Dendritic cell treated with granulocyte-macrophage colony-stimulating factor and Interleukin-4, amounts not matched to agents 40 ng/mL and 50 ng/mL, for 4 days (primary cell): ENCODE measurements at regions not wholly inside any gene's neighbourhood (a gene's known extent, or its start where the extent isn't known, plus 50 kb on each side); places are given as distances from the start of the nearest gene placed in this dataset.

Experiments used
- H3K27ac Mint-ChIP-seq: one replicate; pipeline ENCODE4 v1.8.0; 2022; ENCODE audit warnings: mild to moderate bottlenecking, mixed read lengths
- H3K27me3 Mint-ChIP-seq: one replicate; pipeline ENCODE4 v1.8.0; 2022; ENCODE audit warnings: mild to moderate bottlenecking, mixed read lengths
- H3K36me3 Mint-ChIP-seq: one replicate; pipeline ENCODE4 v1.8.0; 2022; ENCODE audit warnings: low read depth, mixed read lengths
- H3K4me1 Mint-ChIP-seq: one replicate; pipeline ENCODE4 v1.8.0; 2022; ENCODE audit warnings: low read depth, mixed read lengths
- H3K4me3 Mint-ChIP-seq: one replicate; pipeline ENCODE4 v1.8.0; 2022; ENCODE audit warnings: mild to moderate bottlenecking, moderate library complexity, mixed read lengths
- H3K9me3 Mint-ChIP-seq: one replicate; pipeline ENCODE4 v1.8.0; 2022; ENCODE audit warnings: mixed read lengths
- intact Hi-C: fragments of 100-400 bp; cut with micrococcal nuclease; formaldehyde crosslinking; loops from one replicate; pipeline ENCODE4 v1.15.0; 2022

DNA sequence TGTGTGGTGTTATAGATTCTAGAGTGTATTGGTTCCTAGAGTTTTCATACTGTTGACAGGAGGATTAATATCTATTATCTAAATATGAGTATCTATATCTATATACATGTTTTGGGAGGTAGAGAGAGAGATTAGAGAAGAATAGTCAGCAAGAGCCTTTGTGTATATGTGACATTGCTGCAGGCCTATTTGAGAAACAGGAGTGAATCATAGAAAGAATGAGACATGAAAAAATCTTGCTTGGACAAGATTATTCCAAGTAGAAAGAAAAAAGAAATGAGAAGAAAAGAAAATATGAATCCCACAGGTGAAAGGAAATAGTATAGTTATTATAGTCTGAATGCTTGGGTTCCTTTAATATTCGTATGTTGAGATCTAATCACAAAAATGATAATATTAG lies 720.4 kb downstream of the RERGL start:
- Mint-ChIP-seq H3K27ac (no peak overlapping the region), H3K9me3 (peaks cover 25% of the 10 kb centered on the region), H3K4me1 (no peaks in the 10 kb centered on the region), H3K4me3 (no peak overlapping the region), H3K36me3 (no peaks in the 10 kb centered on the region), H3K27me3 (no peaks in the 10 kb centered on the region)
- intact Hi-C loops, result no loop called here

DNA sequence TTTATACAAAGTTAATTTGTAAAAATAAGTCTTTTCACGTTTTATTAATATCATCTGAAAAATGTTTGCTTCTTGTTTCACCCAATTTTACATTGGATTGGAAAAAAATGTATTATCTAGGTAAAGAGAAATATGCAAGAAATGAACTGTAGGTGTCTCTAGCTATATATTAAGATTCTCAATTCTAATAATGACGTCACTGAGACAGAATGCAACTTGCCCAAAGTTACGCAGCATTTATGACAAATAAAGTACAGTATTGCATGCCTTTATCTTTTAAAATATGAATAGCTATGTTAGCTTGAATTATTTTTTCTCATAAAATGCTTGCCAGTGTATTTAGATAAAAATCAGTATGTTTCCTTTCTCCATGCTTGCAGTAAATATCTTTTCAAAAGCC lies 728.8 kb downstream of the RERGL start:
- intact Hi-C loops, result no loop called here
- Mint-ChIP-seq H3K36me3 (no peaks in the 10 kb centered on the region), H3K4me1 (no peaks in the 10 kb centered on the region), H3K27me3 (no peaks in the 10 kb centered on the region), H3K27ac (no peak overlapping the region), H3K9me3 (peaks cover 4% of the 10 kb centered on the region), H3K4me3 (no peak overlapping the region)

DNA sequence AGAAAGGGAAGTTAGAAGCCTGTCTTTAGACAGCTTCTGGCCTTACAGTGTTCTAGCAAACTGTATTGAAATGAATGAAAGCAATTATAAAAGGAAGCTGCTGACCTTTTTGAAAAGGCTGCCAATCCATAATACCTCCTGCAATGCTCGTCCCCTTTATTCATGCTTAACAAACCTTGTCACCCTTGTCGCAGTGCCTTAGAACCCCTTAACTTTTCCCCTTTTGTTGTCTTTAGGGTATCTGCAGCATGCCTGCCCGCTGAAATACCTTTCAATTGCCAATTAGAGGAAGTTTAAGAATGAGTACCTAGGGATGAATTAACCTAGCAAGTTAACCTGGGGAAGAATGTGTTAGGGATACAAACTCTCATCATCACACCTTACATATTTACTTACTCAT lies 731.2 kb downstream of the RERGL start:
- no peaks in the 10 kb centered on the region for H3K9me3 Mint-ChIP-seq
- no peak overlapping the region for H3K4me3 Mint-ChIP-seq
- H3K27ac Mint-ChIP-seq, result no peak overlapping the region
- no peaks in the 10 kb centered on the region for H3K4me1 Mint-ChIP-seq
- no peaks in the 10 kb centered on the region for H3K36me3 Mint-ChIP-seq
- intact Hi-C loops, result no loop called here
- H3K27me3 Mint-ChIP-seq, result no peaks in the 10 kb centered on the region

DNA sequence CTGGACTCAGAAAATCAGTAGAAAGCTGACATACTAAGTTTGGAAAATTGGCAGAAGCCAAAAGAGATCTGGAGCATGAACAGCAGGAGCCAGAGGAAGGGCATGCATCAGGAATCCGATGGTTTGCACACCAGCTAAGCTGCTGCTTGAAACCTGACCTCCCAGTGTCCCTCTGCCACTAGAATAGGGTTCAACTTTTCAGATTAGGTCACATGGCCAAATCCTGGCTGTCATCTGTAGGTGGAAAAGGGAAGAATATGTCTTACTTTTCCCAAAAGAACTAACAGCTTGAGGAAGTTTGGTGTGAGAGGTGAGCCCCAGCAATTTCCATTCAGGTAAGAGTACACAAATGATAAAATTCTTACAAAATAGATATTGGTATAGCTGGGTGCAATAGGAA lies 732.6 kb downstream of the RERGL start:
- H3K36me3 Mint-ChIP-seq, result no peaks in the 10 kb centered on the region
- H3K9me3 Mint-ChIP-seq, result no peaks in the 10 kb centered on the region
- no peaks in the 10 kb centered on the region for H3K27me3 Mint-ChIP-seq
- no peak overlapping the region for H3K27ac Mint-ChIP-seq
- intact Hi-C loops, result no loop called here
- H3K4me3 Mint-ChIP-seq, result no peak overlapping the region
- H3K4me1 Mint-ChIP-seq, result no peaks in the 10 kb centered on the region

DNA sequence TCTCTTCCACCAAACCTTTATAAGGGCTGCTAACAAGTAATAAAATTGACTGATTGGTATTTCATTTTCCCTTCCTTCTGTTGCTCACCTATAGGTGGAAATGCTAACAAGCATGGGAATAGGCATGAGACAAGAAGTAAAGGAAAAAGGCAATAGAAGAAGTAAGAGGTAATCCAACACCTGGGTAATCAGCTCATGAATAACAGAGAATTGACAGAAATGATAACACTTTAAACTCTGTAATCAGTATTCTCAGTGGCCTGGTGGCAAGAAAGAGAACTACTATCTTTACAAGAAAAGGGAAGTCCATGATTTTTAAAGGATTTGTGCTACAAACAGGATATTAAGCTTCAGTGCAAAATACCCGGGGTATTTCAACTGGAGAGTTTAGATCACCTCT lies 737.8 kb downstream of the RERGL start:
- Mint-ChIP-seq H3K4me3 (no peak overlapping the region), H3K9me3 (peaks cover 10% of the 10 kb centered on the region), H3K36me3 (no peaks in the 10 kb centered on the region), H3K27me3 (no peaks in the 10 kb centered on the region), H3K4me1 (no peaks in the 10 kb centered on the region), H3K27ac (no peak overlapping the region)
- intact Hi-C loops, result no loop called here

DNA sequence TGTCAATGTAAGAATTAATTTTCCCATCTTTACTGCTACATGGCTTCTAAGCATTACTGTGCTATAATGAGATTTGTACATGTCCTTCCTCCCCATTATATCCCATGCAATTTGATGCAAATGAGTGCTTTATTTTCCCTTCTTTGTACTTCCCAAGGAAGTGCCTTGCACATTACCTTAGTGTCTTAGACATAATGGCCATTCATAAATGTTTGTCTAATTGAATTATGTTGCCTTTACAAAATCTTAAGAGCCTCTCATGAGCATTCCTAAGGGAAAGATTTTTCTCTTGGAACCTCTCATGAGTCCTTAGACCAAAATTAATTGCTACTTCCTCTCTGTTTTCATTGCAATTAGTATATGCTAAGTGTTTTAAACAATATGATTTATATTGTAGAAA lies 741.7 kb downstream of the RERGL start:
- no peak overlapping the region for H3K4me3 Mint-ChIP-seq
- no peaks in the 10 kb centered on the region for H3K36me3 Mint-ChIP-seq
- no peaks in the 10 kb centered on the region for H3K27me3 Mint-ChIP-seq
- H3K9me3 Mint-ChIP-seq, result peaks cover 23% of the 10 kb centered on the region
- H3K4me1 Mint-ChIP-seq, result no peaks in the 10 kb centered on the region
- no peak overlapping the region for H3K27ac Mint-ChIP-seq
- intact Hi-C loops, result no loop called here

DNA sequence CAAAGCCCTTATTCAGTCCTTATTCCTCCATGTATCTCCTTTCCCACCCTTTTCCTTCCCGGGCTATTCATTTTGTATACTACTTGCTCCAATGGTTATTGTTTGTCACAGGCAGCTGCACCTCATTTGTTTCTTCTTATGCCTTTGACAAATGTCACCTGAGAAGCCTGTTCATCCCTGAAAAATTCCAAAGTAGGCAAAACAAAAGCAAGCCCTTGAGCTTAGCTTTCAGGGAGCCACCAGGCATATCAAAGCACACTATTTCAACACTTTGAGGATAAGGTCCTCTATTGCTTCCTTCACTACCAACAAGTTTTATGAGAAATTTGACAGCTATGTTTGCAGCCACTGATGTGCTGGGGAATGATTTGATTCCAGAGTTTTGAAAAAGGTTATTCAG lies 738.7 kb upstream of the LMO3 start:
- intact Hi-C loops, result no loop called here
- H3K4me3 Mint-ChIP-seq, result no peak overlapping the region
- no peaks in the 10 kb centered on the region for H3K27me3 Mint-ChIP-seq
- H3K27ac Mint-ChIP-seq, result no peak overlapping the region
- H3K36me3 Mint-ChIP-seq, result no peaks in the 10 kb centered on the region
- H3K4me1 Mint-ChIP-seq, result no peaks in the 10 kb centered on the region
- H3K9me3 Mint-ChIP-seq, result peaks cover 23% of the 10 kb centered on the region

DNA sequence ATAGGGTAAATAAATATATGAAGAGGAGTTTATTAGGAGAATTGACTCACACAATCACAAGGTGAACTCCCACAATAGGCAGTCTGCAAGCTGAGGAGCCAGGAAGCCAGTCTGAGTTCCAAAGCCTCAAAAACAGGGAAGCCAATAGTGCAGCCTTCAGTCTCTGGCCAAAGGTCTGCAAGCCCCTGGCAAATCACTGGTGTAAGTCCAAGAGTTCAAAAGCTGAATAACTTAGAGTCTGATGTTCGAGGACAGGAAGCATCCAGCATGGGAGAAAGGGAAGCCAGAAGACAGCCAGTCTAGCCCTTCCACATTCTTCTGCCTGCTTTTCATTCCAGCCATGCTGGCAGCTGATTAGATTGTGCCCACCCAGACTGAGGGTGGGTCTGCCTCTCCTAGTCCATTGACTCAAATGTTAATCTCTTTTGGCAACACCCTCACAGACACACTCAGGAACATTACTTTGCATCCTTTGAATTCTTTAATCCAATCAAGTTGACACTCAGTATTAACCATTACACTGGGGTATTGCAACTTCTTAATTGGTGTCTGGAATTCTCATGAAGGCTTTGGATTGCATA lies 736.5 kb upstream of the LMO3 start:
- Mint-ChIP-seq H3K4me3 (no peak overlapping the region), H3K27me3 (no peaks in the 10 kb centered on the region), H3K36me3 (no peaks in the 10 kb centered on the region), H3K9me3 (peaks cover 16% of the 10 kb centered on the region), H3K4me1 (no peaks in the 10 kb centered on the region), H3K27ac (no peak overlapping the region)
- intact Hi-C loops, result no loop called here

DNA sequence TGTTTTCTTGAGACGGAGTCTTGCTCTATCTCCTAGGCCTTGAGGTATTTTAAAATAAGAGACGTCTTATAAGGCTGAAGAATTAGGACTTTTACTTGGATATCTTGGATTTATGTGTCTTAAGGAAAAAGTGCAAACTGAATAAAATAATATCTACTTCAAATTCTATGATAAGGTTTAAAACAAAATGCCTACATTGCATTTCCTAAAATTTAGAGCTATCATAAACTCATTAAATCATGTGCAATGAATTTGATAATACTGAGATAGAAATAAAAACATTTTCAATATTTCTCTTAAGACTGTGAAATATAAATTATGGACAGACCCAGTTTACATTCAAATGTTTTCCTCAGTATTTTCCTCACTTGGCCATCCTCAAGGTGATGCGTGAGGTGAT lies 729.5 kb upstream of the LMO3 start:
- Mint-ChIP-seq H3K27me3 (no peaks in the 10 kb centered on the region), H3K9me3 (peaks cover 9% of the 10 kb centered on the region), H3K36me3 (no peaks in the 10 kb centered on the region), H3K27ac (no peak overlapping the region), H3K4me3 (no peak overlapping the region), H3K4me1 (no peaks in the 10 kb centered on the region)
- intact Hi-C loops, result no loop called here

DNA sequence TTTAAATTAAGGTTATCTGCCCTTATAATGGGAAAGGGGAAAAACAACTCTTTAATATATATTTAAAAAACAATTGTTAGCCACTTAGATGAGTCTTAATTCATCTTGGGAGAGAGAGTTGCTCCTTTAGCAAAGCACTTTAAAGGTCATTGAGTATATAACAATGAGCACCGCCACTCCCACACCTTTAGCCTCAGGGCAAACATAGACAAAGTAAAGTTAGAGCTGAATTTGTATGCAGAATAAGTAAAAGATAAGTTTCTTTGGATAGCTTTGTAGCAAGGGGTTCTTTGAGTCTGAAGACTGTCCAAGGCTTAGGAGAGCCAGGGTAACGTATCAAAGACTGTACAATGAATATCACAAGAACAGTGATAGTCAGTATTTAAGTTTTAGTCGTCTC lies 728.8 kb upstream of the LMO3 start:
- intact Hi-C loops, result no loop called here
- no peak overlapping the region for H3K27ac Mint-ChIP-seq
- H3K9me3 Mint-ChIP-seq, result peaks cover 9% of the 10 kb centered on the region

DNA sequence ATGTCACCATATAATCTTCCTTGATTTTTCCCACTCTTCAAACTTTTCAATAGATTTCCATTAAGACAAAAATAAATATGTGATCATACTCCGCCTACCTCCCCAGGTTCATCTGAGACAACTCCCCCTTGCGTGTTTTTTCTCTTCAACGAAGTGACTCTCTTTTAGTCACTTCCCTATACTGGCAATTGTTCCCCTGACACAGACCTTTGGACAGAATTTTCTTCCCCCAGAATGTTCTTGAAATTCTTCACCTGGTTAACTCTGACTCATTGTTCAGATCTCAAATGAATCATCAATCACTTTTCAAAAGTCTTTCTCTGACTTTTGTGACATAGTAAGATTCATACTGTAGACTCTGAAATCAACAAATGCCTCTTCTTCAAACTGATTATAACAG lies 727.3 kb upstream of the LMO3 start:
- no peaks in the 10 kb centered on the region for H3K36me3 Mint-ChIP-seq
- H3K27ac Mint-ChIP-seq, result no peak overlapping the region
- H3K9me3 Mint-ChIP-seq, result peaks cover 9% of the 10 kb centered on the region
- intact Hi-C loops, result no loop called here
- no peak overlapping the region for H3K4me3 Mint-ChIP-seq
- no peaks in the 10 kb centered on the region for H3K27me3 Mint-ChIP-seq
- H3K4me1 Mint-ChIP-seq, result no peaks in the 10 kb centered on the region

More for the DNA sequence above, 728.8 kb upstream of the LMO3 start:
- Mint-ChIP-seq H3K4me3 (no peak overlapping the region), H3K4me1 (no peaks in the 10 kb centered on the region), H3K36me3 (no peaks in the 10 kb centered on the region), H3K27me3 (no peaks in the 10 kb centered on the region)

DNA sequence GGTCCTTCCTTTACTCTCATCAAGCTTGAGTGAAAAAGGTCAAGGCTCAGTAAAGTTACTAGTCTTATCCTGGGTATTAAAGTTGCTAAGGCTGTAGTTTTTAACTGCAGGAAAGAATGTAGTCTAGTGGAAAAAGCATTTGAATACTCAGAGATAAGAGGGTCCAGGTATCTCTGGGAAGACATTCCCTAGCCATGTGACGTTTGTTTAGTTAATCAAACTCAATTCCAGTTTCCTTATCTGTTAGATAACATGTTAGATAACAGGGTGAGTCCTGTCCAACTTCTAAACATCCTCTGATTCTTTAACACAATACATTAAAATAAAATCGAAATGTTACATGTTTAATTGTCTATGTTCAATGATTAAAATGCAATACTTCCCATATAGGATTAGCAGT lies 720.7 kb upstream of the LMO3 start:
- Mint-ChIP-seq H3K27ac (no peak overlapping the region), H3K4me3 (no peak overlapping the region), H3K36me3 (no peaks in the 10 kb centered on the region), H3K9me3 (peaks cover 11% of the 10 kb centered on the region), H3K4me1 (no peaks in the 10 kb centered on the region), H3K27me3 (no peaks in the 10 kb centered on the region)
- intact Hi-C loops, result no loop called here

DNA sequence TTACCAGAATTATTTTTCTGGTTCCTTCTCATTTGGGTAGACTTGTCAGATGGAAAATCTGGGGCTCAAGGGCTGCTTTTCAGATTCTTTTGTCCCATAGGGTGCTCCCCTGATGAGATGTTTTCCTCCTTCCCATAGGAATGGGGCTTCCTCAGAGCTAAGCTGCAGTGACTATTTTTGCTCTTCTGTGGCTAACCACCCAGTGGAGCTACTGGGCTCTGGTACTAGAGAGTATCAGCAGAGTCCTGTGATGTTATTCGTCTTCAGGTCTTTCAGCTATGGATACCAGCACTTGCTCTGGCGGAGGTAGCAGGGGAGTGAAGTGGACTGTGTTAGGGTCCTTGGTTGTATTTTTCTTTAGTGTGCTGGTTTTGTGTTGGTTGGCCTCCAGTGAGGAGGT lies 716.1 kb upstream of the LMO3 start:
- intact Hi-C loops, result no loop called here
- H3K27me3 Mint-ChIP-seq, result no peaks in the 10 kb centered on the region
- no peak overlapping the region for H3K27ac Mint-ChIP-seq
- no peaks in the 10 kb centered on the region for H3K36me3 Mint-ChIP-seq
- no peak overlapping the region for H3K4me3 Mint-ChIP-seq
- H3K4me1 Mint-ChIP-seq, result no peaks in the 10 kb centered on the region
- H3K9me3 Mint-ChIP-seq, result peaks cover 55% of the 10 kb centered on the region

DNA sequence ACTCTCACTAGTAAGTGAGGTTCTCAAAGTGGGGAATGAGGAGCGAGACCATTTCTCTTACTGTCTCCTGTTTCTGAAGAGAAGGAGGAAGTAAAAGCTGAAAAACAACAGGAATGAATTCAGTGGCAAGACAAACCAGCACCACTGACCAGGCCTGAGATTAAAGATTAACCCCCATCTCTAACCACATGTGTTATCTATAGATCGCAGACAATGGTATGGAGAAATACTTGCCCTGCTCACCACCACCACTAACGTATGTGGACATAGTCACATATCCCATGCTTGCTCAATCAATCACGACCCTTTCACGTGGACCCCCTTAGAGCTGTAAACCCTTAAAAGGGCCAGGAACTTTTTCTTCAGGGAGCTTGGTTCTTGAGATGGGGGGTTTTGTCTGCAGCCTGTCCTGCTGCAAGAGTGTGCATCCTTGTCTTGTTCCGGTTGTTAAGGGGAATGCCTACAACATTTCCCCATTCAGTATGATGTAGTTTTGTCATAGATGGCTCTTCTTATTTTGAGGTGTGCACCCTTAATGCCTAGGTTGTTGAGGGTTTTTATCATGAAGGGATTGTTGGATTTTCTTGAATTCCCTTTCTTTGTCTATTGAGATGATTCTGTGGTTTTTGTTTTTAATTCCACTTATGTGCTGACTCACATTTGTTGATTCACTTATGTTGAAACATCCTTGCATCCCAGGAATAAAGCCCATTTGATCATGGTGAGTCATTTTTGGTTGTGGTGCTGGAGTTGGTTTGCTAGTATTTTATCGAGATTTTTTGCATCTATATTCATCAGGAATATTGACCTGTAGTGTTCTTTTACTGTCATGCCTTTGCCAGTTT lies 698.8 kb upstream of the LMO3 start:
- Mint-ChIP-seq H3K27me3 (no peaks in the 10 kb centered on the region), H3K36me3 (no peaks in the 10 kb centered on the region), H3K27ac (no peak overlapping the region), H3K4me1 (no peaks in the 10 kb centered on the region), H3K9me3 (peaks cover 62% of the 10 kb centered on the region), H3K4me3 (no peak overlapping the region)
- intact Hi-C loops, result no loop called here

DNA sequence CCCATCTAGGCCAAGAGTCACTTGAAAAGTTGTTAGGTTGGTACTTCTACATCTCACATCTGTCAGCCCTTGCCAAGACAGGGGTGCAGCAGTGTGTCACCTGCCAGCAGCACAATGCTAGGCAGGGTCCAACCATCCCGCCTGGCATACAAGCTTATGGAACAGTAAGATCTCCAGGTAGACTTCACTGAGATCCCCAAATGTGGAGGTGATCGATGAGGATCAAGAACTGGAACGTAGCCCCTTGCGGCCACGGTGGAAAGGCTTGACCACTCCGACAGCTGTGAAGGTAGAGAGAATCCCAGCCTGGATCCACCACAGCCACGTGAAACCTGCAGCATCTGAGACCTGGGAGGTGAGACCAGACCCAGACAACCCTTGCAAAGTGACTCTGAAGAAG lies 696.0 kb upstream of the LMO3 start:
- no peaks in the 10 kb centered on the region for H3K36me3 Mint-ChIP-seq
- H3K27ac Mint-ChIP-seq, result no peak overlapping the region
- H3K27me3 Mint-ChIP-seq, result no peaks in the 10 kb centered on the region
- no peaks in the 10 kb centered on the region for H3K4me1 Mint-ChIP-seq
- H3K9me3 Mint-ChIP-seq, result peaks cover 79% of the 10 kb centered on the region
- intact Hi-C loops, result no loop called here
- H3K4me3 Mint-ChIP-seq, result no peak overlapping the region
